A673 (cell line): ENCODE measurements at regions not wholly inside any gene's neighbourhood (a gene's known extent, or its start where the extent isn't known, plus 50 kb on each side); places are given as distances from the start of the nearest gene placed in this dataset.

Experiments used
- EZH2 ChIP-seq: fragments of 200-600 bp; sonication (generic); IDR thresholded peaks from 2 replicates; pipeline ENCODE4 v1.6.1; 2017; ENCODE audit warnings: borderline replicate concordance, low read depth, mild to moderate bottlenecking, mixed read lengths, antibody characterized with exemption, low read length; ENCODE audit not compliant: poor library complexity, severe bottlenecking
- TF ChIP-seq, protein P1 (sequence below): fragments of 300-800, 200-600 bp; sonication (generic); conservative IDR thresholded peaks from 2 replicates; pipeline ENCODE4 v1.5.1; 2017; ENCODE audit warnings: low read depth, mild to moderate bottlenecking, antibody characterized with exemption, low read length, moderate library complexity, mixed read lengths

DNA sequence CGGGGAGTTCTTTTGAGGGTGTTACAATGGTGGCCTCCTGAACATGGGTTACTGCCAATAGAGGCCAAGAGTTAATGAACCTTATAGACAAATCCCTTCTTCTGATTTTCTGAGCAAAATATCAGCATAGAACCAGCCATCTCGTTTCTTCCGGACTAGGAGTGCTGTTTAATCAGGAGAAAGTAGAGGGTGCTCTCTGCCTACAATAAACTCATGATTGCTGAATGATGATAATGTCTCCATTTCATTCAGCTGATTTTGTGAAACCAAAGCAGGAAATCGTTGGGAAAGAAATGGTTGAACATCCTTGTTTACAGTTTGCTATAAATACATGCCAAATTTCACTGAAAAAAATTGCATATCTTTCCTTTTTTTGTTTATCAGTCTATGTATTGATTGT, 142.8 kb upstream of the PLSCR5 start:
- TF ChIP-seq, protein P1, sequence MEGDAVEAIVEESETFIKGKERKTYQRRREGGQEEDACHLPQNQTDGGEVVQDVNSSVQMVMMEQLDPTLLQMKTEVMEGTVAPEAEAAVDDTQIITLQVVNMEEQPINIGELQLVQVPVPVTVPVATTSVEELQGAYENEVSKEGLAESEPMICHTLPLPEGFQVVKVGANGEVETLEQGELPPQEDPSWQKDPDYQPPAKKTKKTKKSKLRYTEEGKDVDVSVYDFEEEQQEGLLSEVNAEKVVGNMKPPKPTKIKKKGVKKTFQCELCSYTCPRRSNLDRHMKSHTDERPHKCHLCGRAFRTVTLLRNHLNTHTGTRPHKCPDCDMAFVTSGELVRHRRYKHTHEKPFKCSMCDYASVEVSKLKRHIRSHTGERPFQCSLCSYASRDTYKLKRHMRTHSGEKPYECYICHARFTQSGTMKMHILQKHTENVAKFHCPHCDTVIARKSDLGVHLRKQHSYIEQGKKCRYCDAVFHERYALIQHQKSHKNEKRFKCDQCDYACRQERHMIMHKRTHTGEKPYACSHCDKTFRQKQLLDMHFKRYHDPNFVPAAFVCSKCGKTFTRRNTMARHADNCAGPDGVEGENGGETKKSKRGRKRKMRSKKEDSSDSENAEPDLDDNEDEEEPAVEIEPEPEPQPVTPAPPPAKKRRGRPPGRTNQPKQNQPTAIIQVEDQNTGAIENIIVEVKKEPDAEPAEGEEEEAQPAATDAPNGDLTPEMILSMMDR = peak; percentile 76
- TF ChIP-seq EZH2 = no peak
